NCI-H2081 treated with DMSO at 0.1 percent for 48 hours (cell line): ENCODE measurements at regions not wholly inside any gene's neighbourhood (a gene's known extent, or its start where the extent isn't known, plus 50 kb on each side); places are given as distances from the start of the nearest gene placed in this dataset.

Experiments used
- DNase-seq: peaks from one replicate; lab custom pipeline; 2025; lab: John Stamatoyannopoulos, UW

GRCh38 chr2:221103930-221104329 lies 468.2 kb downstream of the EPHA4 start:
- DNase-seq = no peak

- no peak for DNase-seq
Observed at GRCh38 chr2:221104361-221104811, 467.7 kb downstream of the EPHA4 start.

DNA sequence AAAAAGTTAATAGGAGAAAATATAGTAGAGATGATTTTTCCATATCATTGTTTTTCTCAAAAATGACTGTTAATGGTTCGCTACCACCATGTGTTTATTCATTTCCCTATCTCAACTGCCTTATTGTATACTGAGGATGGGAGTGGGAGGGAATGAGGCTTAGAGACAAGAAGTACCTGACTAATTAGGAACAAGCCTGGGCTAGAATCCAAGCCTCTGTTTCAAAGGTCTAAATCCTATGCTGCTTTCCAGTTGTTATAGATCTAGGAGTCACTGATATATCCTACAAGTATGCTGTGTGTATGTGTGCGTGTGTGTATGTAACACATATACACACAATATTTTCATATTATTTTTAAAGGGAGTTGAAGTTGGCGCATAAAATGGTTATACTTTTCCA lies 465.9 kb downstream of the EPHA4 start:
- DNase-seq = no peak

DNA sequence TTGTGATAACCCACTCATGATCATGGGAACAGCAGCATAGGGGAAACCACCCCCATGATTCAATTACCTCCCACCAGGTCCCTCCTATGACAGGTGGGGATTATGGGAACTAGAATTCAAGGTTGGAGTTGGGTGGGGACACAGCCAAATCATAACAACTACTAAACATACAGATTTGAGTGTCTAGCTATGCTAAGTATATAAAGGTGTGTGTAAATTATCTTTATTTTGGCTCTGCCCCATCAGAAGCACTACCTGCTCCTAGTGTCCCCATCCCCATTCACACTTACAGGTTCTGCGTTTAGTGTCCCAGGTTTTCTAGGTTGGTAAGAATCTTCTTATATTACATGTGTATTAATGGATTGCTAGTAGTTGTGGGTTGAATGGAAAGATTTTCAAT lies 464.7 kb downstream of the EPHA4 start:
- DNase-seq = no peak

DNA sequence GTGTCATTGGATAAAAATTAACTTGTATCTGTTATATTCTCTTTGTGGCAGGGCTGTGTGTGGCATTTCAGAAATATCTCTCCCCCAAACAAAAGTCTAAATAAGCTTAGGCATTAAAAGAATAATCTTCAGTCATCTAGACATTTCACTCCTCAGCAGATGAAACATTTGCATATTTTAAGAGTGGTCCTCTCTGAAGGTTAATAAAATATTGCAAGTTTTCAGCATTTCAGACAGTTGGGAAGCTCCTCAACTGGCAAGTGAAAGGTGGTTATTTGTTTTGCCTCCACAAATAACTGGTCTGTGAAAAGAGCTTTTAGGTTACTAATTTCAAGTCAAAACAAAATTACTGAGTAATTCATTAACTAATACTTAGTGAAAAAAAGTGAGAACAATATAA lies 462.6 kb downstream of the EPHA4 start:
- no peak for DNase-seq

DNA sequence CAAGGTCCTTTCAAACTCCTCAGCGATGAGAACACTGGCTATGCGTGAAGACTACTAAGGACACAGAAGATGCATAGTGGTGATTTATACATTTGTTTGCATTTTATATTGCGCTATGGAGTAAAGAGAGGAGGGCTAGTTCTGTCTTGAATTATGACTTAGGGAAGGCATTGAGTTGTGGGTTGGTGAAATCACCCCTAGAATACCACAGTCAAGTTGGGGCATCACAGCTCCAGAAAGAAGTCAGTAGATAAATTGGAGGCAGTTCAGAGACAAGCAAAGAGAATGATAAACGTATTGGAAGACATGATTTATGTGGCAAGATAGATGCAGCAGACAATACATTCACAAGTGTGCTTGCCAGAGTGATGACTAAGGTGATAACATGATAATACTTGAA lies 460.4 kb downstream of the EPHA4 start:
- DNase-seq = no peak

- DNase-seq = no peak
Observed at GRCh38 chr2:221112744-221113143, 459.4 kb downstream of the EPHA4 start.

GRCh38 chr2:221115944-221116343 lies 456.2 kb downstream of the EPHA4 start:
- DNase-seq = no peak

DNA sequence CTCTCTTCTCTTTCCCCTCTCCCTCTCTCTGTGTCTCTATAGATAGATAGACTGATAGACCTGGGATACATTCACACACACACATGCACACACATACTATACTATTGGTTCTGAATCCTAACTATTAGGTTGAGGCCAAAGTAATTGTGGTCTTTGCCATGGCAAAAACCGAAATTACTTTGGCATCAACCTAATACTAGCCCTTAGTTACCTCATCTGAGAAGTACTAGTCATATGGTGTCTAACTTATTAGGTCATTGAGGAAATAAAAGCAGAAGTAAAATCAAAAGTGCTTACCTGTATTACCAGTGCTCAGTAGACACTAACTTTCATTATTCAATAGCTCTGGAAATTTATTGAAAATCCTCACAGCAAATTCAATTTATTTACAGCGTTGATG lies 451.5 kb downstream of the EPHA4 start:
- no peak for DNase-seq

DNA sequence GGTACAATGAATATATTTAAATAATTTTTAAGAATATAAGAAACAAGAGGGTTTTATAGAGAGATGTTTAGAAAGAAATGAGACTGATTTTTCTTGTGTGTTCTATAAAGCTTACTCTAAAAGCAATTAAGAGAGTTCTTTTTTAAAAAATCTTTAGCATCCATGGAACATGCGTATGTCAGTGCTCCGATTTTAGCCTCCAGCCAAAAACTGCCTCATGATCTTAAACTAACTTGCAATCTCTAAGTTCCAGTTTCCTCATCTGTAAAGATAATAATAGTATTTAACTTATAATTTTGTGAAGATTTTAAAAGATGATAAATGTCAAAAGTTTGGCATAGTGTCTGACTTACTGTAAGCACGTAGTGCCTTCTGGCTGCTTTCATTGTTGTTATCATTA lies 448.7 kb downstream of the EPHA4 start:
- no peak for DNase-seq

DNA sequence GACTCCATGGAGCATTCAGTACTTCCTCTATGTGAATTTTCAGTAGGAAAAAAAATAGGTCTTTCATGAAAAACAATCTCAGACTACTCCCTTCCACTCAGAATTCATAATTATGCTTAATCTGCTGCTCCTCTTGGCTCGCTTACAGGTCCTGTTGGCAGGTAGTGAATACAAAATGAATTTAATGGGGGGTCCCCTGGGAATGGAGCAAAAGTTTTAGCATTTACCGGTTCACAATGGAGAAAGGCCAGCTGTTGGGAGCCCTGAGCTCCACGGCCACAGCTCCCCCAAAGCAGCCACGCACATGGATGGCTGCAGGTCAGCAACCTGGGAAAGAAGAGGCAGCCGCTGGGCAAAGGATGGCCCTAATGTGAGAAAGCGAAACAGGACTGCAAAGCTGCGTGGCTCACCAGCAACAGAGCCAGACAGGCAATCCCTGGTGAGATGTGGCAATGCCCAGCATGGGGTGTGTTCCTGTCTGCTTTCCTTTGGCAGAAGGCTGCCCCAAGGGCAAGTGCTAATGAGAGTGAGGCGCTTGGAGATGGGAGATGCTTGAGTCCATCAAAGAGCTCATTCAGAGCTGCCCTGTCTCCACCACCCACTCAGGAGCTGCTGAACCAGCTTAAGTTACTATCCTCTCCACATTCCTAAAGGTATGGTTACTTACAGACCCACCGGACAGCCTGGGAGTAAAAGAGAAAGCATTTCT lies 447.4 kb downstream of the EPHA4 start:
- DNase-seq = peak; percentile 19

GRCh38 chr2:221125691-221126090 lies 446.4 kb downstream of the EPHA4 start:
- DNase-seq = no peak

GRCh38 chr2:221129657-221130056 lies 442.4 kb downstream of the EPHA4 start:
- DNase-seq = no peak

- no peak for DNase-seq
Observed at GRCh38 chr2:221130431-221130830, 441.7 kb downstream of the EPHA4 start.

DNA sequence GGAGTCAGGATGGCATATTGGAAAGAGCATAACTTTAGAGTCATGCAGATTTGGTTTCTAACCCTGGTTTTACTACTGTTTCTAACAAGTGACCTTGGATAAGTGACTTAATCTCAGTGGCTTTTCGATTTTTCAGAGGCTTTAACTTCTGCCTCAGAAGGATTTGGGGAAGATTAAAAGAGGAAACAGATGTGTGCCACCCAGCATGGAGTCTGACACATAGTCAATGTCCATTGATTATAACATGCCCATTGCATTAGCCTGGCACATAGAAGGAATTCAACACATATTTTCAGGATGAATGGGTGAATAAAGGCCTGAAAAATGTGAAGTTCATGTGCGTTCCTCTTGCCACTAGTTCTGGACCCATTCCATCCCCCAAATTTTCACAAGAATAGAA lies 438.2 kb downstream of the EPHA4 start:
- DNase-seq = no peak

GRCh38 chr2:221134718-221135117 lies 437.4 kb downstream of the EPHA4 start:
- DNase-seq = no peak

- no peak for DNase-seq
Observed at GRCh38 chr2:221135699-221136098, 436.4 kb downstream of the EPHA4 start.

DNA sequence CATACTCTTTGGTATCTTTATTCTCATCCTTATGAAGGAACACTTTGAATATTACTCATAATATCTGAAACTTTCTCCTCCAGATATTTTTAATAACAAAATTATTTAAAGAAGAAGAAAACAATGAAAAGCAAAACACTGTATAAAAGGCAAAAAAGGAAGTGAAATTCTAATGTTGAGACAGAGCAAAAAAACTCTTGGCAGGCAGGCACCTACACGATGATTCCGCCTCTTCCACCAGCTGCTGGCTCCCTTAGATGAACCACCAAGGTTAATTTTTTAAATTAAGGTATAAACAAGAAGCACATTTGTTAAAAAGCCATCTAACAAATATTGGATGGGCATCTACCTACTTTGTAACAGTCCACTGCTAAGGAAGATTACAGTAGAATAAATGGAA lies 434.7 kb downstream of the EPHA4 start:
- DNase-seq = no peak

- DNase-seq = no peak
Observed at GRCh38 chr2:221142341-221142740, 429.8 kb downstream of the EPHA4 start.

DNA sequence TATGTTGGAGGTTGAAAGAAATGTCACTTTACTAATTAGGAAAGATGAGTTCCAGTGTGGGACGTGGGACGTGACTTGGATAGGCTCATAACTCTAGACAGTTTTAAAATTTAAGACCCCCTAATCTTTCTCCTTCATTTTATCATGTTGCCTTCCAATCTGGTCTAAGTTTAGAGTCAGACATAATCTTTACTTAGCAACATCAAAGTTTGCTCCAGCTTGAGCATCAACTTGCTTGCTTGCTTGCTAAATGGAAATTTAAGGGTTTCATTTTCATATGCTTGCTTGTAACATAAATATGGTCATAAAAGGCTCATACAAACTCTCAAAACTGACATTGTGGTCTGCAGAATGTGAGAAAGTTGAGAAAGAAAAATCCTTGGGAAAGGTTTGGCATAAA lies 428.9 kb downstream of the EPHA4 start:
- DNase-seq = no peak

- no peak for DNase-seq
Observed at GRCh38 chr2:221144909-221145308, 427.2 kb downstream of the EPHA4 start.

GRCh38 chr2:221145396-221145795 lies 426.7 kb downstream of the EPHA4 start:
- no peak for DNase-seq

DNA sequence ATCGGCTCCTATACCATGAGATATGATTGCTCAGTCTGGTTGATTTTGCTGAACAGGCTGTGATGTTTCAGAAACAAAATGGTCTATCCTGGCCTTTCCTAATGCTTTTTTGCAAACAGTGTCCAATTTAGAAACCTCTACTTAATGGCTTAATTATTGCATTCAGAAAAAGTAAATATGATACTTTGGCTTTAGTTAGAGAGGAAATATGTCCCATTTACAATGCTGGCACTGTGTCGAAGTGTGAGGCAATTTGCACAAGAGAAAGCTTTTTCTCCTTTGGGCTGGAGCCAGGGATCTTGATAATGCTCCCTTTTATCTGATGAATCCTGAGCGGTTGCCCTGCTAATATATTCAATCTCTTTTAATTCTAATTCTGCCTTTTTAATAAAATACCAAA lies 418.9 kb downstream of the EPHA4 start:
- peak; percentile 20 for DNase-seq

DNA sequence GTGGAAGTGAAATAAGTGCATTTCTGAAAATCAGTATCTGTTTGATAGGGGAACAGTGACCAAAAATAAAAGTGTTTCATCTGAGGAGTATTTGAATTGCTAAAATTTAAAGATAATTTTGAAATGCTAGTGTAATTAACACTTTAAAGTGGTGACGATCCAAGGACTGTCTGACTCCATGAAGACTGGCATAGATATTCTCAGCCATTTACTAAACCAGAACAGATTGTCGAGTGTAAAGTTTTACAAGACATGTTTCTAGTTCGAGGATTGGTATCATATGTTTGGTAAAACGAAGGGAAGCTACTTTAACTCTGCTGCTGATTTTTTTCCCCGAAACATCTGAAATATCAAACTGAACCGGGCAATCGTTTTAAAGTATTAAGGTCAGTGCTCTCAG lies 417.9 kb downstream of the EPHA4 start:
- no peak for DNase-seq
